ENCODE measurements at regions not wholly inside any gene's neighbourhood (a gene's known extent, or its start where the extent isn't known, plus 50 kb on each side); places are given as distances from the start of the nearest gene placed in this dataset.

DNA sequence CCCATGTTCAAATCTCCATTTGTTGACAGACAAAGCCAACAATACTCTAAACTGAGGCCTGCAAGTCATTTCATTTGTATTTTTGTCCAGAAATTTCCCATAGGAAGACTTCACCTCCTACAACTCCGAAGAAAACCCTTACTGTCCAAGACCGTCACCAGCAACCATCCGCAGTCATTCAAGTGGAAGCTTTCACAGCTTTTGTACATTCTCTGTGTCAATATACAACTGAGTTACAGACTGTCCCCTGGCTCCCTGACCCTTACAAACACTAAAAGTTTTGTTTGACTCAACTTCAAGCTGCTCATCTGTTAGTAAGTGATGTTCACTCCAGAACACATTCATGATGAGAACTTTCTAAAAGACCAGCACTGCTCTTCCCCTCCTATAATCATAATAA is 210.1 kb downstream of the DEPDC1B start:
- no peaks in the 10 kb centered on the region for H3K36me3 ChIP-seq
- no peak for DNase-seq
- no peaks in the 10 kb centered on the region for H3K27me3 ChIP-seq
- peak overlapping the region in 1 of 4 donors; percentile 69 for H3K27ac ChIP-seq
- TF ChIP-seq CTCF (IDR thresholded peaks at IDR 0.05) = no peak
- TF ChIP-seq POLR2A (IDR thresholded peaks at IDR 0.05) = no peak
- H3K4me3 ChIP-seq = no peak overlapping the region
- no peaks in the 10 kb centered on the region for H3K4me1 ChIP-seq
- H3K9me3 ChIP-seq = no peaks in the 10 kb centered on the region

DNA sequence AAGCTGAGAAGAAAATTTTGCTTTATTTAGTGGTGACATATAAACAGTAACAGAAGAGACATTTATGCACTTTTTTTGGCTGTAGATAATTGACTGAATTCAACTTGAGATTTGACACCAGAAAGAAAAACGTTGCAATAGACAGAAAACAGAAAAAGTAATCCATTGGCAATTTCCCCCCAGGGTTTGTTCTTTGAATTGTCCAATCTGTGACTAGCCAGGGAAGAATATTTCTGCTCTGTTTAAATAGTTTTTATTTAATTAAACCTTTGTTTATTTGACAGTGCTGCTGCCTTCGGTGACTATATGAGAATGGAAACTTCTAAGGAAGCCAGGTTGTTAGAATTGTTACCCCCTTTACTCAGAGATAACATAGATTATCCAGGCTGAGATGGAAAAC is 210.6 kb downstream of the DEPDC1B start:
- H3K4me1 ChIP-seq = no peaks in the 10 kb centered on the region
- H3K27me3 ChIP-seq = no peaks in the 10 kb centered on the region
- H3K27ac ChIP-seq = peak overlapping the region in 1 of 4 donors; percentile 69
- TF ChIP-seq CTCF (IDR thresholded peaks at IDR 0.05) (no peak), POLR2A (IDR thresholded peaks at IDR 0.05) (no peak)
- peak overlapping the region in 1 of 4 donors; percentile 36 for H3K4me3 ChIP-seq
- DNase-seq = no peak
- no peaks in the 10 kb centered on the region for H3K36me3 ChIP-seq
- no peaks in the 10 kb centered on the region for H3K9me3 ChIP-seq

DNA sequence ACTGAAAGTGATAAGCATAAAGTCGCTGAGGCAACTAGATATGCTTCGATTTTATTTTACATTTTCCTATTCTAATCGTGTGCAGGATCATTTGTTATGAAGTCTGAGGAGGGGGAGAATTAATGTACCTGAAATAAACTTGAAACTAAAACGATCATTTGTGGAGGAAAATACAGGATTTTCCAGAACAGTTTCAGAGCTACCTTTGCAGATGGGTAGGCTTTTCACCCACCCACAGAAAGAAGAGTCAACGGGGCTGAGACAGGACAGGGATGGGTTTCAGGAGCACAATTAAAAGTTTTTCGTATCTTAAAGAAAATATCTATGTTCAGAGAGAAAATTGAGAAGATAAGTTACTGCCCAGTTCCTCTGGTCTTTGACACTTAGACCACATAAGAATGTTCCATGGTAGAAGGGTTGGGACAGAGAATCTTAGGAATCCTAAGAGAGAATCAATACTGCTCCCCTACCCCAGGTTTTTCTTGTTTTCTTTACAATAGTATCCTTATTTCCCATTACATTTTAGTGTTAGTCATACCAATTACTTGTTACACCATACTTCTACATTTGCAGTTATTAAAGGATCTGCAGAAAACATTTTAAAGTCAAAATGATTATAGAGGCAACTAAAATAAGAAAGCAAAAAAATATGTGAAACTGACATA is 211.4 kb downstream of the DEPDC1B start:
- peak overlapping the region in 1 of 4 donors; percentile 69 for H3K27ac ChIP-seq

GRCh38 chr5:60487885-60488442 is 212.0 kb downstream of the DEPDC1B start:
- Histone ChIP-seq H3K36me3 (no peaks in the 10 kb centered on the region), H3K4me3 (peak overlapping the region in 1 of 4 donors; percentile 36), H3K9me3 (no peaks in the 10 kb centered on the region), H3K27ac (peak overlapping the region in 1 of 4 donors; percentile 69), H3K4me1 (no peaks in the 10 kb centered on the region), H3K27me3 (no peaks in the 10 kb centered on the region)
- no peak for DNase-seq
- TF ChIP-seq POLR2A (IDR thresholded peaks at IDR 0.05) (no peak), CTCF (IDR thresholded peaks at IDR 0.05) (no peak)

More for the DNA sequence above, 211.4 kb downstream of the DEPDC1B start:
- Histone ChIP-seq H3K9me3 (no peaks in the 10 kb centered on the region), H3K36me3 (no peaks in the 10 kb centered on the region), H3K27me3 (no peaks in the 10 kb centered on the region), H3K4me1 (no peaks in the 10 kb centered on the region), H3K4me3 (peak overlapping the region in 1 of 4 donors; percentile 36)
- DNase-seq = no peak
- TF ChIP-seq POLR2A (IDR thresholded peaks at IDR 0.05) (no peak), CTCF (IDR thresholded peaks at IDR 0.05) (no peak)

GRCh38 chr5:60487476-60487875 is 212.5 kb downstream of the DEPDC1B start:
- TF ChIP-seq POLR2A (IDR thresholded peaks at IDR 0.05) (no peak), CTCF (IDR thresholded peaks at IDR 0.05) (no peak)
- Histone ChIP-seq H3K27ac (peak overlapping the region in 1 of 4 donors; percentile 69), H3K4me3 (no peak overlapping the region), H3K36me3 (no peaks in the 10 kb centered on the region), H3K9me3 (no peaks in the 10 kb centered on the region), H3K4me1 (no peaks in the 10 kb centered on the region), H3K27me3 (no peaks in the 10 kb centered on the region)
- DNase-seq = no peak
